Suppressor macrophage treated with lipopolysaccharide for 4 hours (primary cell): ENCODE measurements at regions not wholly inside any gene's neighbourhood (a gene's known extent, or its start where the extent isn't known, plus 50 kb on each side); places are given as distances from the start of the nearest gene placed in this dataset.
"Not testable (repeated sequence)": the region's sequence is repeated elsewhere in the genome, so short reads cannot be mapped to it uniquely, and the experiment has no call there.

ENCODE experiments used
- DNase-seq: peaks from one replicate; pipeline ENCODE4 v3.0.0-alpha.2; 2020

- no peak for DNase-seq
Observed at GRCh38 chr18:43341014-43341413, 63.7 kb upstream of the SYT4 start.

- DNase-seq: no peak
Observed at GRCh38 chr18:43350176-43350575, 72.9 kb upstream of the SYT4 start.

GRCh38 chr18:43364535-43364934 is 87.2 kb upstream of the SYT4 start:
- DNase-seq: no peak

- DNase-seq: no peak
Observed at GRCh38 chr18:43367895-43368294, 90.6 kb upstream of the SYT4 start.

GRCh38 chr18:43369311-43369710 is 92.0 kb upstream of the SYT4 start:
- not testable (repeated sequence) for DNase-seq

GRCh38 chr18:43372773-43373172 is 95.5 kb upstream of the SYT4 start:
- DNase-seq: no peak

- no peak for DNase-seq
Observed at GRCh38 chr18:43380104-43380672, 102.9 kb upstream of the SYT4 start.

- DNase-seq: no peak
Observed at GRCh38 chr18:43382641-43383403, 105.5 kb upstream of the SYT4 start.

- no peak for DNase-seq
Observed at GRCh38 chr18:43389163-43389562, 111.9 kb upstream of the SYT4 start.

- DNase-seq: no peak
Observed at GRCh38 chr18:43392168-43392567, 114.9 kb upstream of the SYT4 start.

- DNase-seq: no peak
Observed at GRCh38 chr18:43393174-43393573, 115.9 kb upstream of the SYT4 start.

GRCh38 chr18:43396266-43396665 is 119.0 kb upstream of the SYT4 start:
- no peak for DNase-seq

GRCh38 chr18:43398601-43399000 is 121.3 kb upstream of the SYT4 start:
- no peak for DNase-seq

GRCh38 chr18:43405097-43405496 is 127.8 kb upstream of the SYT4 start:
- DNase-seq: no peak

GRCh38 chr18:43414006-43414405 is 136.7 kb upstream of the SYT4 start:
- no peak for DNase-seq

- no peak for DNase-seq
Observed at GRCh38 chr18:43420091-43420490, 142.8 kb upstream of the SYT4 start.

GRCh38 chr18:43420950-43421349 is 143.7 kb upstream of the SYT4 start:
- DNase-seq: no peak

GRCh38 chr18:43422518-43422917 is 145.2 kb upstream of the SYT4 start:
- DNase-seq: no peak

- no peak for DNase-seq
Observed at GRCh38 chr18:43435851-43436250, 158.6 kb upstream of the SYT4 start.

GRCh38 chr18:43442131-43442530 is 164.8 kb upstream of the SYT4 start:
- DNase-seq: no peak

- DNase-seq: no peak
Observed at GRCh38 chr18:43442571-43442970, 165.3 kb upstream of the SYT4 start.

GRCh38 chr18:43465483-43465882 is 188.2 kb upstream of the SYT4 start:
- no peak for DNase-seq

GRCh38 chr18:43471873-43472272 is 194.6 kb upstream of the SYT4 start:
- no peak for DNase-seq

GRCh38 chr18:43481069-43481468 is 203.8 kb upstream of the SYT4 start:
- no peak for DNase-seq

GRCh38 chr18:43482136-43482535 is 204.8 kb upstream of the SYT4 start:
- DNase-seq: no peak
